GM12878 (cell line): ENCODE measurements at regions not wholly inside any gene's neighbourhood (a gene's known extent, or its start where the extent isn't known, plus 50 kb on each side); places are given as distances from the start of the nearest gene placed in this dataset.

Experiments used
- ATAC-seq: fragments of 200-7000 bp; cut with Tn5 transposase; 3 replicates; pipeline ENCODE4 v1.9.1; 2020; ENCODE audit warnings: mild to moderate bottlenecking, moderate library complexity
- BruUV-seq: library from RNA; stranded (reverse); fragments of 400-500 nt; replicated peaks from 2 replicates; lab custom pipeline; 2021; lab: Mats Ljungman, UMichigan
- CTCF ChIA-PET: fragments of 300-600 bp; sonication (Branson Sonifier 250); formaldehyde crosslinking; extraction: SDS; loops from one replicate; lab custom pipeline; 2021; ENCODE audit warnings: inconsistent platforms; lab: Yijun Ruan, JAX
- POLR2A ChIA-PET: fragments of 350-600 bp; formaldehyde crosslinking; extraction: SDS; loops from one replicate; lab custom pipeline; 2021; ENCODE audit warnings: inconsistent platforms; lab: Charles Lee
- RAD21 ChIA-PET: fragments of 300-600 bp; sonication (Branson Sonifier 250); formaldehyde crosslinking; loops from one replicate; lab custom pipeline; 2023; ENCODE audit warnings: antibody characterized with exemption; ENCODE audit not compliant: unreplicated experiment; lab: Charles Lee
- SMC1A ChIA-PET: fragments of 300-600 bp; sonication (Branson Sonifier 250); formaldehyde crosslinking; loops from one replicate; lab custom pipeline; 2023; ENCODE audit not compliant: unreplicated experiment, uncharacterized antibody; lab: Charles Lee
- DNase-seq: peaks from one replicate; pipeline ENCODE4 v3.0.0-alpha.2; 2011; ENCODE audit warnings: low read depth, low spot score
- FAIRE-seq: peaks from 3 replicates; lab custom pipeline; 2011; peaks lifted over from hg19 to GRCh38; lab: Jason Lieb, UNC
- H2AFZ ChIP-seq: 2 replicates; pipeline ENCODE4 v1.6.0; 2011; ENCODE audit warnings: low read depth, low read length, control low read depth; ENCODE audit not compliant: control insufficient read depth
- H3K27ac ChIP-seq: 2 replicates; pipeline ENCODE4 v1.5.1; 2011; ENCODE audit warnings: control low read depth; ENCODE audit not compliant: control insufficient read depth, insufficient read depth
- H3K27me3 ChIP-seq, 2 experiments: replicated peaks in 1 of 2; 2 replicates each; pipeline versions ENCODE4 v1.6.0 to v1.6.1; 2011; ENCODE audit warnings: low read length in 1 of 2; ENCODE audit not compliant: control insufficient read depth in 2 of 2, insufficient read depth in 2 of 2
- H3K36me3 ChIP-seq, 2 experiments: 2 replicates each; pipeline ENCODE4 v1.5.1; 2011; ENCODE audit warnings: low read length in 1 of 2; ENCODE audit not compliant: control insufficient read depth in 2 of 2, insufficient read depth in 2 of 2
- H3K4me1 ChIP-seq: 2 replicates; pipeline ENCODE4 v1.6.1; 2011; ENCODE audit warnings: mild to moderate bottlenecking, low read length, moderate library complexity, mixed read lengths; ENCODE audit not compliant: control insufficient read depth, insufficient read depth
- H3K4me2 ChIP-seq: 2 replicates; pipeline ENCODE4 v1.6.0; 2011; ENCODE audit warnings: control low read depth; ENCODE audit not compliant: control insufficient read depth, insufficient read depth
- H3K4me3 ChIP-seq: fragments of 200-600 bp; sonication (generic); 2 replicates; pipeline ENCODE4 v1.5.1; 2016
- H3K79me2 ChIP-seq: 2 replicates; pipeline ENCODE4 v1.6.0; 2011; ENCODE audit warnings: low read length; ENCODE audit not compliant: control insufficient read depth, insufficient read depth
- H3K9ac ChIP-seq: 2 replicates; pipeline ENCODE4 v1.8.0; 2011; ENCODE audit warnings: low read length, control low read depth, mixed read lengths; ENCODE audit not compliant: control insufficient read depth, insufficient read depth
- H3K9me3 ChIP-seq: replicated peaks from 3 replicates; pipeline ENCODE4 v1.5.1; 2011; ENCODE audit warnings: mild to moderate bottlenecking, low read length; ENCODE audit not compliant: control insufficient read depth, insufficient read depth
- H4K20me1 ChIP-seq: 2 replicates; pipeline ENCODE4 v1.6.0; 2011; ENCODE audit not compliant: control insufficient read depth, insufficient read depth
- BCL3 ChIP-seq: IDR thresholded peaks from 2 replicates; pipeline ENCODE4 v1.6.1; 2011; ENCODE audit warnings: borderline replicate concordance, low read depth, mild to moderate bottlenecking, moderate library complexity, low read length; ENCODE audit not compliant: insufficient read depth, poor library complexity, severe bottlenecking
- BRCA1 ChIP-seq: IDR thresholded peaks from 2 replicates; pipeline ENCODE4 v1.6.1; 2011; ENCODE audit warnings: low read depth, low read length, improper control_type of control experiment
- E2F4 ChIP-seq: IDR thresholded peaks from 2 replicates; pipeline ENCODE4 v1.6.1; 2012; ENCODE audit warnings: low read depth, low read length, improper control_type of control experiment
- ETV6 ChIP-seq, 2 experiments: fragments of 450-650 bp in 1 of 2; IDR thresholded peaks in 1 of 2; conservative IDR thresholded peaks in 1 of 2; 2 replicates each; pipeline ENCODE4 v1.6.1; 2014; ENCODE audit warnings: antibody characterized with exemption in 1 of 2, borderline replicate concordance in 1 of 2, low read depth in 1 of 2, mild to moderate bottlenecking in 1 of 2, moderate library complexity in 1 of 2
- SIN3A ChIP-seq: IDR thresholded peaks from 2 replicates; pipeline ENCODE4 v1.6.1; 2012; ENCODE audit warnings: low read depth, low read length, improper control_type of control experiment
- SUPT20H ChIP-seq: IDR thresholded peaks from 2 replicates; pipeline ENCODE4 v1.6.1; 2011; ENCODE audit warnings: low read depth, mild to moderate bottlenecking, low read length, moderate library complexity, borderline replicate concordance; ENCODE audit not compliant: control insufficient read depth
- TCF3 ChIP-seq: IDR thresholded peaks from 2 replicates; pipeline ENCODE4 v1.6.1; 2012; ENCODE audit warnings: low read depth, mild to moderate bottlenecking, low read length, borderline replicate concordance; ENCODE audit not compliant: insufficient read depth
- ZNF207 ChIP-seq: fragments of 450-650 bp; IDR thresholded peaks from 2 replicates; pipeline ENCODE4 v1.6.1; 2014; ENCODE audit warnings: antibody characterized with exemption, mild to moderate bottlenecking, borderline replicate concordance
- ZNF274 ChIP-seq: IDR thresholded peaks from one replicate; pipeline ENCODE4 v1.8.0; 2011; ENCODE audit not compliant: insufficient read length, insufficient read depth
- WGBS: methylation state at CpG from one replicate; pipeline ENCODE4 v1.1.6; 2016; ENCODE audit warnings: low lambda C conversion rate; ENCODE audit not compliant: insufficient replicate concordance, insufficient coverage; ENCODE audit errors: missing lambda C conversion rate; 5-methylcytosine and 5-hydroxymethylcytosine counted together
- in situ Hi-C: fragments of 300-500 bp; cut with MboI; formaldehyde crosslinking; loops from 9 replicates; pipeline ENCODE4 v1.14.3; 2018; ENCODE audit warnings: mixed read lengths
- intact Hi-C: fragments of 100-400 bp; cut with micrococcal nuclease; formaldehyde crosslinking; loops from one replicate; pipeline ENCODE4 v1.14.2; 2022; ENCODE audit not compliant: unreplicated experiment
- TF ChIP-seq, protein P1 (sequence below): fragments of 450-650 bp; IDR thresholded peaks from 2 replicates; pipeline ENCODE4 v1.6.1; 2018; ENCODE audit warnings: borderline replicate concordance, mild to moderate bottlenecking; ENCODE audit not compliant: partially characterized antibody
- TF ChIP-seq, protein P2 (sequence below): fragments of 150-350 bp; IDR thresholded peaks from 2 replicates; pipeline ENCODE4 v1.6.1; 2014; ENCODE audit warnings: mild to moderate bottlenecking, low read depth, low read length

DNA sequence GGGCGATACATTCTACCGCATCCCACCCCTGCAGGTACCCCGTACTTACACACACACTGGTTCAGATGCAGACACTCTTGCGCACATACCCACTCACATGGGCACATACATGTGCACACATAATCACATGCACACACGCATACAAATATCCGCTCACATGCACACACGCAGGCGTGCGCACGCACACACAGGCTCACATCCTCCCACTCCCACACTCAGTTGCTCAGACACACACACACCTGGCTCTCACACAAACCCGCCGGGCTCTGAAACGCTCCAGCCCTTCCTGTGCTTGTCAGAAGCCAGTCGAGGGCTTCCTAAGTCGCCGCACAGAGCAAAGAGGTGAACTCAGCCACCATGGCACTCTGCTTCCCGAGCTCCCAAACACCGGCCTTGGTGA is 164.5 kb downstream of the CRYBB2 start (continued):
- TF ChIP-seq, protein P1, sequence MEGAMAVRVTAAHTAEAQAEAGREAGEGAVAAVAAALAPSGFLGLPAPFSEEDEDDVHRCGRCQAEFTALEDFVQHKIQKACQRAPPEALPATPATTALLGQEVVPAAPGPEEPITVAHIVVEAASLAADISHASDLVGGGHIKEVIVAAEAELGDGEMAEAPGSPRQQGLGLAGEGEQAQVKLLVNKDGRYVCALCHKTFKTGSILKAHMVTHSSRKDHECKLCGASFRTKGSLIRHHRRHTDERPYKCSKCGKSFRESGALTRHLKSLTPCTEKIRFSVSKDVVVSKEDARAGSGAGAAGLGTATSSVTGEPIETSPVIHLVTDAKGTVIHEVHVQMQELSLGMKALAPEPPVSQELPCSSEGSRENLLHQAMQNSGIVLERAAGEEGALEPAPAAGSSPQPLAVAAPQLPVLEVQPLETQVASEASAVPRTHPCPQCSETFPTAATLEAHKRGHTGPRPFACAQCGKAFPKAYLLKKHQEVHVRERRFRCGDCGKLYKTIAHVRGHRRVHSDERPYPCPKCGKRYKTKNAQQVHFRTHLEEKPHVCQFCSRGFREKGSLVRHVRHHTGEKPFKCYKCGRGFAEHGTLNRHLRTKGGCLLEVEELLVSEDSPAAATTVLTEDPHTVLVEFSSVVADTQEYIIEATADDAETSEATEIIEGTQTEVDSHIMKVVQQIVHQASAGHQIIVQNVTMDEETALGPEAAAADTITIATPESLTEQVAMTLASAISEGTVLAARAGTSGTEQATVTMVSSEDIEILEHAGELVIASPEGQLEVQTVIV: no peak
- TF ChIP-seq BCL3 (peak; percentile 99), ZNF274 (no peak), TCF3 (peak; percentile 60; the same call in 1 of the 2 replicates), SUPT20H (no peak), E2F4 (no peak), BRCA1 (no peak), ZNF207 (no peak)

GRCh38 chr22:25386538-25386884 is 167.1 kb downstream of the CRYBB2 start:
- DNase-seq: no peak
- Histone ChIP-seq H3K79me2 (peaks cover 28% of the 10 kb centered on the region), H3K27ac (no peak overlapping the region; the same call in 1 of the 2 replicates), H2AFZ (no peak overlapping the region), H3K9me3 (no peaks in the 10 kb centered on the region), H4K20me1 (peaks cover 5% of the 10 kb centered on the region), H3K27me3 (no peaks in the 10 kb centered on the region), H3K4me3 (no peak overlapping the region), H3K9ac (no peak overlapping the region), H3K4me2 (no peak overlapping the region), H3K4me1 (peaks cover 31% of the 10 kb centered on the region), H3K36me3 (peaks cover 2 to 4% of the 10 kb centered on the region in 2 experiments; a peak in 3 of 4 replicates)
- POLR2A ChIA-PET: no interaction called here
- ATAC-seq: no peak
- in situ Hi-C loops: no loop called here
- intact Hi-C loops: no loop called here
- SMC1A ChIA-PET: no interaction called here
- CTCF ChIA-PET: no interaction called here
- FAIRE-seq: no peak
- RAD21 ChIA-PET: no interaction called here
- TF ChIP-seq ETV6 (conservative IDR thresholded peaks at IDR 0.05 in 1 of 2, IDR thresholded peaks at IDR 0.05 in 1 of 2; ENCODE audit: borderline replicate concordance in 1 of 2, low read depth in 1 of 2) (no peak), SIN3A (no peak)
- TF ChIP-seq, protein P2, sequence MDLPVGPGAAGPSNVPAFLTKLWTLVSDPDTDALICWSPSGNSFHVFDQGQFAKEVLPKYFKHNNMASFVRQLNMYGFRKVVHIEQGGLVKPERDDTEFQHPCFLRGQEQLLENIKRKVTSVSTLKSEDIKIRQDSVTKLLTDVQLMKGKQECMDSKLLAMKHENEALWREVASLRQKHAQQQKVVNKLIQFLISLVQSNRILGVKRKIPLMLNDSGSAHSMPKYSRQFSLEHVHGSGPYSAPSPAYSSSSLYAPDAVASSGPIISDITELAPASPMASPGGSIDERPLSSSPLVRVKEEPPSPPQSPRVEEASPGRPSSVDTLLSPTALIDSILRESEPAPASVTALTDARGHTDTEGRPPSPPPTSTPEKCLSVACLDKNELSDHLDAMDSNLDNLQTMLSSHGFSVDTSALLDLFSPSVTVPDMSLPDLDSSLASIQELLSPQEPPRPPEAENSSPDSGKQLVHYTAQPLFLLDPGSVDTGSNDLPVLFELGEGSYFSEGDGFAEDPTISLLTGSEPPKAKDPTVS: no peak
- BruUV-seq: no TSS peak
- 85% methylated on average over 9 of the region's 9 CpGs for WGBS
